Bronchial epithelial cell (primary cell): ENCODE measurements at regions not wholly inside any gene's neighbourhood (a gene's known extent, or its start where the extent isn't known, plus 50 kb on each side); places are given as distances from the start of the nearest gene placed in this dataset.
A peak's percentile ranks its signal among the peaks of the same experiment; 100 is the strongest.

ENCODE experiments used
- DNase-seq: peaks from one replicate; pipeline ENCODE4 v3.0.0-alpha.2; 2010; ENCODE audit warnings: low read depth
- FAIRE-seq: peaks from 2 replicates; lab custom pipeline; 2011; peaks lifted over from hg19 to GRCh38; lab: Jason Lieb, UNC
- H3K27me3 ChIP-seq: 2 replicates; pipeline ENCODE4 v1.5.1; 2011; ENCODE audit warnings: low read length; ENCODE audit not compliant: control insufficient read depth, insufficient read depth
- H3K36me3 ChIP-seq: 2 replicates; pipeline ENCODE4 v1.5.1; 2011; ENCODE audit warnings: low read length; ENCODE audit not compliant: control insufficient read depth, insufficient read depth
- H3K4me3 ChIP-seq: 2 replicates; pipeline ENCODE4 v1.5.1; 2011; ENCODE audit warnings: mild to moderate bottlenecking, low read depth, low read length, control low read depth
- TF ChIP-seq, protein P1 (sequence below): IDR thresholded peaks from 2 replicates; pipeline ENCODE4 v1.5.1; 2011; ENCODE audit warnings: mild to moderate bottlenecking, moderate library complexity, low read length, control low read depth, inconsistent platforms; ENCODE audit not compliant: insufficient read depth, severe bottlenecking

DNA sequence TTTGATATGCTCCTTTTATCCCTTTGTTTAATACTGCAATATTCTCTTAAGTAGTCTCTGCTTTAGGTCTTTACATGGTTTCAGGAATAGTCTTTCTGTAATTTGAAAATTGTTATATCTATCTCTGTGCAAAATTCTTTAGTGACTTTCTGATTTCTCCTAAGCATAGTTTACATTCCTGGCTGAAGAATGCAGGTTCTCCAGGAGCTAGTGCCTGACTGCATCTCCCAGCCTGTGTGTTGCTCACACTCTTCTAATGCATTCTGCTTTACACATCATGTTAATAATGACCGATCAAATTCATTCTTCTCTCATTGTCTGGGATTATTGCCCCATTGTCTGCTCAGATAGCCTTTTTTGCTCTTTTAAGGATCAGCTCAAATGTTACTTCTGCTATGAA, 1349.2 kb downstream of the DSC3 start:
- FAIRE-seq (no peak), DNase-seq (no peak)
- TF ChIP-seq, protein P1, sequence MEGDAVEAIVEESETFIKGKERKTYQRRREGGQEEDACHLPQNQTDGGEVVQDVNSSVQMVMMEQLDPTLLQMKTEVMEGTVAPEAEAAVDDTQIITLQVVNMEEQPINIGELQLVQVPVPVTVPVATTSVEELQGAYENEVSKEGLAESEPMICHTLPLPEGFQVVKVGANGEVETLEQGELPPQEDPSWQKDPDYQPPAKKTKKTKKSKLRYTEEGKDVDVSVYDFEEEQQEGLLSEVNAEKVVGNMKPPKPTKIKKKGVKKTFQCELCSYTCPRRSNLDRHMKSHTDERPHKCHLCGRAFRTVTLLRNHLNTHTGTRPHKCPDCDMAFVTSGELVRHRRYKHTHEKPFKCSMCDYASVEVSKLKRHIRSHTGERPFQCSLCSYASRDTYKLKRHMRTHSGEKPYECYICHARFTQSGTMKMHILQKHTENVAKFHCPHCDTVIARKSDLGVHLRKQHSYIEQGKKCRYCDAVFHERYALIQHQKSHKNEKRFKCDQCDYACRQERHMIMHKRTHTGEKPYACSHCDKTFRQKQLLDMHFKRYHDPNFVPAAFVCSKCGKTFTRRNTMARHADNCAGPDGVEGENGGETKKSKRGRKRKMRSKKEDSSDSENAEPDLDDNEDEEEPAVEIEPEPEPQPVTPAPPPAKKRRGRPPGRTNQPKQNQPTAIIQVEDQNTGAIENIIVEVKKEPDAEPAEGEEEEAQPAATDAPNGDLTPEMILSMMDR = no peak
- H3K4me3 ChIP-seq = no peak overlapping the region
- no peaks in the 10 kb centered on the region for H3K36me3 ChIP-seq
- no peaks in the 10 kb centered on the region for H3K27me3 ChIP-seq

GRCh38 chr18:29681578-29681977, 1361.0 kb downstream of the DSC3 start:
- FAIRE-seq = no peak

GRCh38 chr18:29664278-29665036, 1378.1 kb downstream of the DSC3 start:
- DNase-seq (peak; percentile 84), FAIRE-seq (no peak)
- Histone ChIP-seq H3K36me3 (no peaks in the 10 kb centered on the region), H3K4me3 (no peak overlapping the region), H3K27me3 (no peaks in the 10 kb centered on the region)
- TF ChIP-seq, protein P1 = no peak

More at GRCh38 chr18:29681578-29681977, 1361.0 kb downstream of the DSC3 start:
- Histone ChIP-seq H3K36me3 (no peaks in the 10 kb centered on the region), H3K4me3 (no peak overlapping the region), H3K27me3 (no peaks in the 10 kb centered on the region)
- TF ChIP-seq, protein P1 = no peak
- DNase-seq = no peak

GRCh38 chr18:29661924-29662323, 1380.6 kb downstream of the DSC3 start:
- DNase-seq (no peak), FAIRE-seq (no peak)
- TF ChIP-seq, protein P1 = no peak
- Histone ChIP-seq H3K27me3 (no peaks in the 10 kb centered on the region), H3K4me3 (no peak overlapping the region), H3K36me3 (no peaks in the 10 kb centered on the region)

- no peak for FAIRE-seq
- no peak overlapping the region for H3K4me3 ChIP-seq
- TF ChIP-seq, protein P1 = no peak
Measured at GRCh38 chr18:29660777-29661176, 1381.8 kb downstream of the DSC3 start.

DNA sequence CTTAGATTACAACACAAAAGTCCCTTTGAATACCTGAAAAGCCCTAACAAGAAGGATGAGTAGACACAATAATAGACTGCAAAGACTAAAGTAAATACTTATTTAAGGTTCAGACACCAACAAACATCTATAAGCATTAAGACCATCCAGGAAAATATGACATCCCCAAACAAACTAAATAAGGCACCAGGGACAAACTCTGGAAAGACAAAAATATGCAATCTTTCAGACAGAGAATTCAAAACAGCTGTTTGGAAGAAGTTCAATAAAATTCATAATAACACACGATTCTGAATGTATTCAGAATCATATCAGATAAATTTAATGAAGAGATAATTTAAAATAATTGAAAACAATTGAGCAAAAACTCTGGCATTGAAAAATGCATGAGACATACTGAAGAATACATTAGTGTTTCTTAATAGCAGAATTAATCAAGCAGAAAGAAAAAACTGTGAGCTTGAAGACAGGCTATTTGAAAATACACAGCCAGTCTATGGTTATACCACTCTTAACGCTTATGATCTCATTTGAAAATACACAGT, 1388.8 kb downstream of the DSC3 start:
- H3K36me3 ChIP-seq = no peaks in the 10 kb centered on the region
- TF ChIP-seq, protein P1 = no peak
- H3K27me3 ChIP-seq = no peaks in the 10 kb centered on the region
- no peak overlapping the region for H3K4me3 ChIP-seq
- FAIRE-seq (no peak), DNase-seq (no peak)

More at GRCh38 chr18:29660777-29661176, 1381.8 kb downstream of the DSC3 start:
- no peak for DNase-seq
- no peaks in the 10 kb centered on the region for H3K27me3 ChIP-seq
- no peaks in the 10 kb centered on the region for H3K36me3 ChIP-seq
